Progenitor cell of endocrine pancreas (in vitro differentiated cells): ENCODE measurements at regions not wholly inside any gene's neighbourhood (a gene's known extent, or its start where the extent isn't known, plus 50 kb on each side); places are given as distances from the start of the nearest gene placed in this dataset.

Experiments used
- DNase-seq: peaks from one replicate; pipeline ENCODE4 v3.0.0; 2021; ENCODE audit warnings: low spot score; ENCODE audit not compliant: unreplicated experiment
- H3K27ac Mint-ChIP-seq: 2 replicates; pipeline ENCODE4 v1.8.0; 2021; ENCODE audit warnings: mild to moderate bottlenecking, moderate library complexity, mixed read lengths
- H3K27me3 Mint-ChIP-seq: 2 replicates; pipeline ENCODE4 v1.8.0; 2021; ENCODE audit warnings: mixed read lengths
- H3K36me3 Mint-ChIP-seq: 2 replicates; pipeline ENCODE4 v1.8.0; 2022; ENCODE audit warnings: mixed read lengths; ENCODE audit not compliant: insufficient read depth
- H3K4me1 Mint-ChIP-seq: 2 replicates; pipeline ENCODE4 v1.8.0; 2021; ENCODE audit warnings: low read depth, mixed read lengths
- H3K4me3 Mint-ChIP-seq: 2 replicates; pipeline ENCODE4 v1.8.0; 2021; ENCODE audit warnings: low read depth, mild to moderate bottlenecking, moderate library complexity, mixed read lengths
- H3K9me3 Mint-ChIP-seq: 2 replicates; pipeline ENCODE4 v1.8.0; 2021; ENCODE audit warnings: low read depth, mixed read lengths
- TF ChIP-seq, protein P1 (sequence below): fragments of 200-600 bp; sonication (generic); IDR thresholded peaks from one replicate; pipeline ENCODE4 v1.5.0; 2021; ENCODE audit warnings: antibody characterized with exemption, mild to moderate bottlenecking; ENCODE audit not compliant: unreplicated experiment

DNA sequence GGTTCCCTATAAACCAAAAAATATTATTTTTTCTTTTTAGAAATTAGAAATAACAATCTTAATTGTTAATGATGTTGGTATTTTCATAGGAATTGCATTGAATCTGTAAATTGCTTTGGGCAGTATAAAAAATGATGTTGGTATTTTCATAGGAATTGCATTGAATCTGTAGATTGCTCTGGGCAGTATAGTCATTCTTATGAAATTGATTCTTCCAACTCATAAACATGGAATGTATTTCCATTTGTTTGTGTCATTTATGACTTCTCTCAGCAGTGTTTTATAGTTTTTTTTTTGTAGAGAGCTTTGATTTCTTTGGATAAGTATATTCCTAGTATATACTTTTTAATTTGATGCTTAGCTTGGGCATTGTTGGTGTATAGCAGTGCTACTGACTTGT, 82.0 kb upstream of the NT5C1B start:
- H3K27me3 Mint-ChIP-seq, result no peaks in the 10 kb centered on the region

DNA sequence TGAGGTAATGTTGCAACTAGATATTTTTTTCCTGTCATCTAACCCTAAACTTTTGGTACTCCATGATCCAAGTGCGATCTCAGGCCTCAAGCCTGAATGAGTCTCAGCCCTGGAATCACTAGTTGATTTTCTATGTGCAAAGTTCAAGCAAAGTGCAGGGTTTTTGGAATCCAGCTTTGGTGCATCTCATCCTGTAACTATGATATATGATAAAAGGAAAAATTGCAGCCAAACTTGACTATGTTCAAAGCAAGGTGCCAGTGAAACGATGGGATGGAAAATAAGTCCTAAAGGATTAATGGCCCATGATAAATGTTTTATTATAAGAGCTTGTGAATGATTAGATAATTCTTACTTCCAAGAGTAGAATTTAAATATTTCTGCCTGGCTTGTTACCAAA, 78.9 kb upstream of the NT5C1B start:
- H3K9me3 Mint-ChIP-seq, result peaks cover 10% of the 10 kb centered on the region
- H3K4me1 Mint-ChIP-seq, result no peaks in the 10 kb centered on the region
- peaks cover 1% of the 10 kb centered on the region for H3K36me3 Mint-ChIP-seq
- H3K27ac Mint-ChIP-seq, result no peak overlapping the region
- H3K27me3 Mint-ChIP-seq, result no peaks in the 10 kb centered on the region
- DNase-seq, result no peak
- no peak overlapping the region for H3K4me3 Mint-ChIP-seq
- TF ChIP-seq, protein P1, sequence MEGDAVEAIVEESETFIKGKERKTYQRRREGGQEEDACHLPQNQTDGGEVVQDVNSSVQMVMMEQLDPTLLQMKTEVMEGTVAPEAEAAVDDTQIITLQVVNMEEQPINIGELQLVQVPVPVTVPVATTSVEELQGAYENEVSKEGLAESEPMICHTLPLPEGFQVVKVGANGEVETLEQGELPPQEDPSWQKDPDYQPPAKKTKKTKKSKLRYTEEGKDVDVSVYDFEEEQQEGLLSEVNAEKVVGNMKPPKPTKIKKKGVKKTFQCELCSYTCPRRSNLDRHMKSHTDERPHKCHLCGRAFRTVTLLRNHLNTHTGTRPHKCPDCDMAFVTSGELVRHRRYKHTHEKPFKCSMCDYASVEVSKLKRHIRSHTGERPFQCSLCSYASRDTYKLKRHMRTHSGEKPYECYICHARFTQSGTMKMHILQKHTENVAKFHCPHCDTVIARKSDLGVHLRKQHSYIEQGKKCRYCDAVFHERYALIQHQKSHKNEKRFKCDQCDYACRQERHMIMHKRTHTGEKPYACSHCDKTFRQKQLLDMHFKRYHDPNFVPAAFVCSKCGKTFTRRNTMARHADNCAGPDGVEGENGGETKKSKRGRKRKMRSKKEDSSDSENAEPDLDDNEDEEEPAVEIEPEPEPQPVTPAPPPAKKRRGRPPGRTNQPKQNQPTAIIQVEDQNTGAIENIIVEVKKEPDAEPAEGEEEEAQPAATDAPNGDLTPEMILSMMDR, result no peak

More for the DNA sequence above, 82.0 kb upstream of the NT5C1B start:
- Mint-ChIP-seq H3K4me3 (no peak overlapping the region), H3K9me3 (peaks cover 21% of the 10 kb centered on the region), H3K4me1 (no peaks in the 10 kb centered on the region), H3K27ac (no peak overlapping the region), H3K36me3 (peaks cover 5% of the 10 kb centered on the region)
- DNase-seq, result no peak
- TF ChIP-seq, protein P1, result no peak

DNA sequence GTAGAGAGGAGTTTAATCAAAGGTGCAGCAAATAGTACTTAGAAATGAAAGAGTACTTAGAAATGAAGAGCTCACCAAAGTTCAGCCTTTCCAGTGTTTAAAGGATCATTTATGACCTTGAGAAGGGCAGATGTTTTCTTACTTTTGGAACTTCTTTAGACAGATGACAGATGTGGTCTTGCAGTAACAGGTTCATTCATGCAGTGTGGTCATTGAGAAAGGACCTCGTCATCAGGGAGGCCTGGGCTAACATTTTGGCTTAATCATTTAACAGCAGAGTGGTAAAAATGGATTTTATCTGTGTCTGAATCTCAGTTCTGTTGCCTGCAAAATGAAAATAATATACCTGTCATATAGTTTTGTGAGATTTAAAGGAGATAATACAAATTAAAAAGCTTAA, 75.1 kb upstream of the NT5C1B start:
- TF ChIP-seq, protein P1, result no peak
- peaks cover 2% of the 10 kb centered on the region for H3K4me1 Mint-ChIP-seq
- no peaks in the 10 kb centered on the region for H3K36me3 Mint-ChIP-seq
- no peaks in the 10 kb centered on the region for H3K27me3 Mint-ChIP-seq
- H3K27ac Mint-ChIP-seq, result no peak overlapping the region
- no peak overlapping the region for H3K4me3 Mint-ChIP-seq
- no peak for DNase-seq
- H3K9me3 Mint-ChIP-seq, result no peaks in the 10 kb centered on the region

DNA sequence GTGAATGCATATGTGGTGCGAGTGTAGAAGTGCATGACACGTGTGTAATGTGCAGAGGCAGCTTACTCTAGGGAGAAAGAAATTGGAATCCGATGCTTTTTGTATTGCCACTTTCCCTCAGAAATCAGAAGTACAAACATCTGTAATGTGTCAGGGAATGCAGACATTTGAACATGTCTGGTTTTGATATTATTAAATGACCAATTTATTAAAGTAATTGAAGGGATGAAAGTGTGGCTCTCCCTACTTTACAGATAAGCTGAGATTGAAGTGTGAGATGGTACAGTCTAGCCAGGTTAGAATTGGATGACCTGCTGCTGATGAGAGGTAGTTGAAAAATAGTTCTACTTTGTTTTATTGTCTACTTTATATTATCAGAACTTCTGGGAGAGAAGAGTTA, 74.5 kb upstream of the NT5C1B start:
- Mint-ChIP-seq H3K36me3 (no peaks in the 10 kb centered on the region), H3K4me1 (peaks cover 2% of the 10 kb centered on the region), H3K27ac (no peak overlapping the region), H3K27me3 (no peaks in the 10 kb centered on the region), H3K9me3 (no peaks in the 10 kb centered on the region), H3K4me3 (no peak overlapping the region)
- TF ChIP-seq, protein P1, result no peak
- DNase-seq, result no peak

DNA sequence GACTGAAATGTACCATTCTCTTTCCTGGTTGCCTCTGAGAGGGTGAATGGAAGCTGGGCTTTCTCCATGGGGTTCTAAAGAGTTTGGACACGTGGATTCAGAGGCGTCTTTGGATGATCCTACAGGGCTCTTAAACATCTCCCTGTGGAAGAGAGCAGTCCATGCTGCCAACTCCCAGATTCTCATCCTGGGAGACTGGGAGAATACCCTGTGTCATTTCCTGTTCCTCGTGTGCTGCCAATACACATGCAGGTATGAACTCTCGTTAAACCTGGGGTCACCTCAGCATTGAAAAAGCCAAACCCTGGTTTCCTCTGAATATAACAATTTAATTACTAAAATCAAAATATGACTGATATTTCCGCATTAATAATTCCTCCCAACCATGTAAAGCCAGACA, 73.3 kb upstream of the NT5C1B start:
- Mint-ChIP-seq H3K36me3 (no peaks in the 10 kb centered on the region), H3K27ac (no peak overlapping the region), H3K4me3 (no peak overlapping the region), H3K27me3 (no peaks in the 10 kb centered on the region), H3K9me3 (no peaks in the 10 kb centered on the region), H3K4me1 (peaks cover 2% of the 10 kb centered on the region)
- TF ChIP-seq, protein P1, result no peak
- DNase-seq, result no peak
